ENCODE measurements at regions not wholly inside any gene's neighbourhood (a gene's known extent, or its start where the extent isn't known, plus 50 kb on each side); places are given as distances from the start of the nearest gene placed in this dataset.

DNA sequence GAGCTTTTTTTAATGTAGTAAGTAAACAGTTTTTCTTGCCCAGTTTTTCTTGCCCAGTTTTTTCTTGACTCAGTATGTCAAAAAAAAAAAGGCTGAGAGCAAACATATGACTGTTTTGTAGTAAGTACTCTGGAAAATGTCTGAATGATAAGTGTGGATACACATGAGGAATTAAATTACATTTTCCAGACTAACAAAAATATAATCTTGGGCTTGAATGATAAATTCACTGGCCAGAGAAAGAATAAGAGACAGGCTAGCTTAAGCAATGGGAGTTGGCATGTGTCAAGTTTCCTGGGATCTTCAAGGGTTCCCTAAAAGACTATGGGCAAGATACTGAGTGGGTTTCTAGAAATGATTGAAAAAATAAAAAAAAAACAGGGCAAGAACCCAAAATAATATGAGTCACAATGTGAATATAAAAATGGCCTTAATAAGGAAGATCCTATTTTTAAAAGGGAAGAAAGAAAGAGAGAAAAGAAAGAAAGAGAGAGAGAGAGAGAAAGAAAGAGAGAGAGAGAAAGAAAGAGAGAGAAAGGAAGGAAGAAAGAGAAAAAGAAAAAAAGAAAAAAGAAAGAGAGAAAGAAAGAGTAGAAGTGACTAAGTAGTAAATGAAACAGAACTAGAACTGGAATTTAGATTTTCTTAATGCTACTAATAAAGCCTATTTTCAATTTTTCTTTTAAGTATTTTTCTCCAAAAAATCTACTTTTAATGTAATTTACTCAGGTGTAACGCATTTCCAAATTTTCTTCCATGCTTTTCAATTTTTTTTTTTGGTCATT is 60.2 kb downstream of the TFPI2 start:
- Histone ChIP-seq H3K27ac (no peak overlapping the region), H3K4me1 (replicated peaks in 1 of 2) (no peaks in the 10 kb centered on the region), H3K4me3 (no peak overlapping the region)
- ATAC-seq (replicated peaks in 6 of 8): no peak
- in situ Hi-C loops (cut with MboI; ENCODE audit: low pct_unique_long_range_greater_than_20kb in 2 of 9, low sequenced_read_pairs in 9 of 9, unreplicated experiment in 9 of 9): no loop called here
- whole genome bisulfite sequencing, 10 experiments: 35 to 100% (median 96%) methylated on average over 1 of the region's 1 CpG; no CpG with 5 or more reads in 1 of the 10 experiments

DNA sequence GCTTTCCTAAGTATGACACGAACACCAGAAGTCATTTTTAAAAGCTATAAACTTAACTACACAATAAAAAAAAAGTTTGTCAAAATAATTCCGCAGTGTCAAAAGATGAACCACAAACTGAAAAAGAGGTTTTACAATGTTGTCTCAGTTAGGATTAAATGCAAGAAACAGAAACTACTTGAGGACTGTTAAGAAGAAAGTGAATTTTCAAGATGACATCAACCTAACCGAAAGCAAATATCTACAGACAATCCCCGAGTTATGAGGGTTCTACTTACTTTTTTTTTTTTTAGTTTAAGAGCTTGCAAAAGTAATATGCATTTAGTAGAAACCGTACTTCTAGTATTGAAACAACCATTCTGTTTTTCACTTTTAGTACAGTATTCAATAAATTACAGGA is 62.3 kb downstream of the TFPI2 start:
- H3K27ac ChIP-seq: no peak overlapping the region
- in situ Hi-C loops (cut with MboI; ENCODE audit: low pct_unique_long_range_greater_than_20kb in 2 of 9, low sequenced_read_pairs in 9 of 9, unreplicated experiment in 9 of 9): no loop called here
- ATAC-seq (replicated peaks in 6 of 8): no peak
- 57 to 100% (median 91%) methylated on average over 2 to 5 of the region's 5 CpGs for WGBS, 10 experiments
- no peak overlapping the region for H3K4me3 ChIP-seq
- no peaks in the 10 kb centered on the region for H3K4me1 ChIP-seq (replicated peaks in 1 of 2)

DNA sequence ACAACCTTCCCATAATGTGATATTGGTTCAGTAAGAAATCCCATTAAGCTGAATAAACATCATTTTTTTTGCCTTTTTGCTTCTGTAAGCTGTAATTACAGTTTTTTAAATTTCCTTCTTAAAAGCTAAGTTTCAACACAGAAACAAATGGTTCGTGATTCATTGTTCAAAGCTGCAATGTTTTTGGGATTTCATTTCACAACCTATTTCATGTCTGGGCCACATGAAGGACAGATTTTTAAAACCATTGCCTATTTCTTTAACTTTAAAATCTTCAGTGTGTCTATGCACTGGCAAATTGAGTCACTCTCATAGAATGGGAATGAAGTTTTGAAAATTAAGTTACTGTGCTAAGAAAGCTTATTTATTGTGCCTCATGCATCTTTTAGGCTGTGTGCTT is 66.9 kb downstream of the TFPI2 start:
- Histone ChIP-seq H3K4me3 (no peak overlapping the region), H3K27ac (no peak overlapping the region), H3K4me1 (replicated peaks in 1 of 2) (no peaks in the 10 kb centered on the region)
- in situ Hi-C loops (cut with MboI; ENCODE audit: low pct_unique_long_range_greater_than_20kb in 2 of 9, low sequenced_read_pairs in 9 of 9, unreplicated experiment in 9 of 9): no loop called here
- ATAC-seq (replicated peaks in 6 of 8): no peak
- 67 to 100% (median 100%) methylated on average over 1 of the region's 1 CpG; no CpG with 5 or more reads in 2 of the 10 experiments for WGBS, 10 experiments

DNA sequence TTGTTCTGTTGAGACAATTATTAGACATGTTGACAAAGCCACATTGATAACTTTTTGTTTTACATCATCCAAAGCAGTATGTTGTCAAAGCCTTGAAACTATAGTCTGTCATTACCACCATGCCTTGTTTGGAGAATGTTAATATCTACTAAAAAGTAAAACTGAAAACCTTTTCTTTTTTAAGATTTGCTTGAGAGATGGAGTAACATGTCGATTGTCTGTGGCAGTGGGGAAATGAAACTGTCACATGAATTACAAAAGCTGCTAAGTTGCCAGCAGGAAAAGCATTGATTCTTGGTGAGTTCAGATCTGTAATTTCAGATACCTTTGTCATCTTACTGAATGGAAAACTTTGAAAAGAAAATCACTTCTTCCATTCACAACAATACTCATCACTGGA is 69.1 kb downstream of the TFPI2 start:
- Histone ChIP-seq H3K4me3 (no peak overlapping the region), H3K27ac (no peak overlapping the region), H3K4me1 (replicated peaks in 1 of 2) (no peaks in the 10 kb centered on the region)
- no peak for ATAC-seq (replicated peaks in 6 of 8)
- WGBS, 10 experiments: 0 to 78% (median 22%) methylated on average over 1 of the region's 1 CpG; no CpG with 5 or more reads in 1 of the 10 experiments
- in situ Hi-C loops (cut with MboI; ENCODE audit: low pct_unique_long_range_greater_than_20kb in 2 of 9, low sequenced_read_pairs in 9 of 9, unreplicated experiment in 9 of 9): no loop called here

DNA sequence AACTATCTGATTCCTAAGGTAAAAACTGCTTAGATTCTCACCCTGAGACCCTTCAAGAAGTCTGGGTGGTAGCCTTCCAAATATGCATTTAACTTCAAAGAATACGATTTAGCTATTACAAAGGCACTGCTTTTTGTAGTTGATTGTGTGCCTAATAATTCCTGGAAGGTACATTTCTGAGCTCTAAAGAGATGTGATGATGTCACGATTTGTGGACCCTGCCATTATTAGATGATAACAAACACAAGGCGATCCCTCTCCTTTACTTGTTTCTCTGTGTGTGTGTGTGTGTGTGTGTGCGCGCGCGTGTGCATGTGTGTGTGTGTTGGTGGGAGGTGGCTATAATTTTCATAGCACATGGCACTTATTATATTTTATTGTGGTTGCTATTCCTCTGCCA is 70.9 kb downstream of the TFPI2 start:
- ATAC-seq (replicated peaks in 6 of 8): no peak
- in situ Hi-C loops (cut with MboI; ENCODE audit: low pct_unique_long_range_greater_than_20kb in 2 of 9, low sequenced_read_pairs in 9 of 9, unreplicated experiment in 9 of 9): no loop called here
- Histone ChIP-seq H3K4me3 (no peak overlapping the region), H3K27ac (no peak overlapping the region), H3K4me1 (replicated peaks in 1 of 2) (no peaks in the 10 kb centered on the region)
- 70 to 97% (median 91%) methylated on average over 1 to 6 of the region's 7 CpGs; no CpG with 5 or more reads in 4 of the 10 experiments for WGBS, 10 experiments

DNA sequence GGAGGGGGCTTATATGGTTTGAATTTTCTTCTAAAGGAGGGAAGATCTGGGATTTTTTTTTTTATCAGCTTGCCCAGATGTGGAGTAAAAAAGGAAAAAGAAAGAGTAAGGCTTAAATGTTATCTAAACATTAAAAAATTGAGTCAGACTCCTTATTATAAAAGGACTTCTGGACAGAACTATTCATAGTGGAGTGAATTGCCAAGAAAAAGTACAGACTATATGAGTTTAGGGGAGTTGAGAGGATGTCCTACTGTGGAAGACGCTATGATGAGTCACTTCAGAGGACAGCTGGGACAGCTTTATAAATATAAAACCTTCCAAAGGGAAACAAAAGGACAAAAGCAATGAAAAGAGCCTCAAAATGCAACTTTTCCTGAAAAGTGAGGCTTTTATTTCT is 73.0 kb downstream of the TFPI2 start:
- no peak overlapping the region for H3K27ac ChIP-seq
- H3K4me1 ChIP-seq (replicated peaks in 1 of 2): no peaks in the 10 kb centered on the region
- in situ Hi-C loops (cut with MboI; ENCODE audit: low pct_unique_long_range_greater_than_20kb in 2 of 9, low sequenced_read_pairs in 9 of 9, unreplicated experiment in 9 of 9): no loop called here
- no peak overlapping the region for H3K4me3 ChIP-seq
- ATAC-seq (replicated peaks in 6 of 8): no peak
- WGBS, 10 experiments: 25 to 100% (median 42%) methylated on average over 1 of the region's 1 CpG; no CpG with 5 or more reads in 2 of the 10 experiments

DNA sequence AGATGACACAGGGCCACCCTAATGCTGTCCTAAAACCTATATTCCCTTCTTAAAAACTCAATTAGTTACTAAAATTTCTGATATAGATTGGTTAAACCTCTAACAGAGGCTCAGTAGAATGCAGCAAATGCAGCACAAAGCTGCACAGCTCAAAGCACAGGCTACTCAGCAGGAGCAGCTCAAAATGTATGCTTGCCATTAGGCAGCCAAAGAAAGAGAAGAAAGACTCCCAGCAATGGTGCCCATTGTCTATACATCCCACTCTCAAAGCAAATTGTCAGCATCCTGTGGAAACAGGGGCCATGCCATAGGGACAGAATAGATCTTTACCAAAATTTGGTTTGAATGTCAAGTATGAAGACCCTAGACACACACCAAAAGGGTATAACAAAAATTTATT is 73.5 kb downstream of the TFPI2 start:
- no peak for ATAC-seq (replicated peaks in 6 of 8)
- in situ Hi-C loops (cut with MboI; ENCODE audit: low pct_unique_long_range_greater_than_20kb in 2 of 9, low sequenced_read_pairs in 9 of 9, unreplicated experiment in 9 of 9): no loop called here
- Histone ChIP-seq H3K4me1 (replicated peaks in 1 of 2) (no peaks in the 10 kb centered on the region), H3K27ac (no peak overlapping the region), H3K4me3 (no peak overlapping the region)

DNA sequence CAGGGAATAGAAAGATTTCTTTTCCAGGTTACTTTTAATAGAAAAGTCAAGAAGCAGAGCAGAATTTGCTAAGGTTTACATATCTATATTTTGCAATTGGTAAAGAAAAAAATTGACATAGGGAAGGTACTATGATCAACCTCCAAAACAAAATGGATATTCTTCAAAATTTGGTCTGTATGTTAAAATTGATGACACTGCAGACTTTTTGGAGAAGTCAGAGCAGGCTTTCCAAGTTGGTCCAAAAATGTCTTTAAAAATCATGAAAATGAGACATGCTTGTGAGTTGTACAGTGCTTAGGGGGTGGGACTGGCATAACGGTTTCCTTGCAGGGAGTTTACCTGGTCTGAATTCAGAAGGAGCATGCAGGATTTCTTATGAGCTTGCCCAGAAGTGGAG is 77.0 kb downstream of the TFPI2 start:
- Histone ChIP-seq H3K4me1 (replicated peaks in 1 of 2) (no peaks in the 10 kb centered on the region), H3K27ac (no peak overlapping the region), H3K4me3 (no peak overlapping the region)
- ATAC-seq (replicated peaks in 6 of 8): no peak
- in situ Hi-C loops (cut with MboI; ENCODE audit: low pct_unique_long_range_greater_than_20kb in 2 of 9, low sequenced_read_pairs in 9 of 9, unreplicated experiment in 9 of 9): no loop called here
- 50 to 100% (median 80%) methylated on average over 1 of the region's 1 CpG; no CpG with 5 or more reads in 5 of the 10 experiments for WGBS, 10 experiments

DNA sequence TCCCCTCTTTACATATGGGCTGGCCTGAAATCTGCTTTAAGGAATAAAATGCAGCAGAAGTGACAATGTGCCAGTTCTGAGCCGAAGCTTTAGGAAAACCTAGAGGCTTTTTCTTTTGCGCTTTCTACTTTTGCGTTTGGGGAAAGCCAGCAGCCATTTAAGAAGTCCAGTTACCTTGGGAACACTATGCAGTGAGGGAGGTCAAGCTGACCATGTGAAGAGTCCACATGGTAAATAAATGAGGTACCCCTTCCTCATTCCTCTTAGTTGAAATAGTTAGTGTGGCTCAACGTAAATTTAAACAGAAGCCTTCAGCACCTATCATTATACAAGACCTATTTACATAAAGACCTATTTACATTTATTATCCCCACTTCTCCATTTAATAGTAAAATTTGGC is 78.5 kb downstream of the TFPI2 start:
- no peak for ATAC-seq (replicated peaks in 6 of 8)
- in situ Hi-C loops (cut with MboI; ENCODE audit: low pct_unique_long_range_greater_than_20kb in 2 of 9, low sequenced_read_pairs in 9 of 9, unreplicated experiment in 9 of 9): no loop called here
- WGBS, 10 experiments: 50 to 97% (median 84%) methylated on average over 1 to 4 of the region's 4 CpGs; no CpG with 5 or more reads in 2 of the 10 experiments
- Histone ChIP-seq H3K4me3 (no peak overlapping the region), H3K4me1 (replicated peaks in 1 of 2) (no peaks in the 10 kb centered on the region), H3K27ac (no peak overlapping the region)

DNA sequence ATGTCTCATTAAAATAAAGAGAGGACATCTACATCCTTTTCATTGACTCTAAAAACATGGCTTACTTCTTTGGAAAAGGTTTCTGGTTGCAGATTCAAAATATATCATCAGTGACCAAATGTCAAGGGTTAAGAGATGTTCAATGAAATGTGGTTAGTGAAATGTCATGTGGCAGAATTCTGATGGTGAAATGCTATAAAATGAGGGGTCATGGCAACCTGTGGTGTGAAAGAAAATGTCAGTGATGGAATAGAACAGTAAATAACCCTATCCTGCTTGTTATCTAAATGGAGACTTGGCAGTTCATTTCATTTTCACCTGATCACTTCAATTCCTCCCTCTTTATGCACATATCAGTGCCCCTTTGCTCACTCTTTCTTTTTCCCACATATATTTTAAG is 79.4 kb downstream of the TFPI2 start:
- no peak for ATAC-seq (replicated peaks in 6 of 8)
- no peak overlapping the region for H3K27ac ChIP-seq
- no peak overlapping the region for H3K4me3 ChIP-seq
- no peaks in the 10 kb centered on the region for H3K4me1 ChIP-seq (replicated peaks in 1 of 2)
- in situ Hi-C loops (cut with MboI; ENCODE audit: low pct_unique_long_range_greater_than_20kb in 2 of 9, low sequenced_read_pairs in 9 of 9, unreplicated experiment in 9 of 9): no loop called here

DNA sequence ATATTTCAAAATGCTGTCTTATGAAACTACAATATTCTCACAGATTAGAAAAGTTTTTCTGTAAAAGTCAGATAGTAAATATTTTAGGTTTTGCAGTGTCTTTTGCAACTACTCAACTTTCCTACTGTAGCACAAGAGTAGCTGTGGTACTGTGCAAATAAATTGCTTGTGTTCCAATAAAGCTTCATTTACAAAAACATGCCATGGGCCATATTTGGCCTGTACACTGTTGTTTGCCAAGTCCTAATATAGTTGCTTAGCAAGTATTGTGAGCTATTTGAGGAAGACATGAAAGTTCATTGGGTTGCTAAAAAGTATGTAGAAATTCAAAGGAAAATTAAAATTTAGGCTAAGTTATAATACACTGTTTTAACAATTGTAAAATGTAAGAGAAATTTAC is 80.0 kb downstream of the TFPI2 start:
- Histone ChIP-seq H3K4me1 (replicated peaks in 1 of 2) (no peaks in the 10 kb centered on the region), H3K27ac (no peak overlapping the region), H3K4me3 (no peak overlapping the region)
- in situ Hi-C loops (cut with MboI; ENCODE audit: low pct_unique_long_range_greater_than_20kb in 2 of 9, low sequenced_read_pairs in 9 of 9, unreplicated experiment in 9 of 9): no loop called here
- ATAC-seq (replicated peaks in 6 of 8): peak in 4 of 8 experiments; percentile 28 to 65 (median 36)

DNA sequence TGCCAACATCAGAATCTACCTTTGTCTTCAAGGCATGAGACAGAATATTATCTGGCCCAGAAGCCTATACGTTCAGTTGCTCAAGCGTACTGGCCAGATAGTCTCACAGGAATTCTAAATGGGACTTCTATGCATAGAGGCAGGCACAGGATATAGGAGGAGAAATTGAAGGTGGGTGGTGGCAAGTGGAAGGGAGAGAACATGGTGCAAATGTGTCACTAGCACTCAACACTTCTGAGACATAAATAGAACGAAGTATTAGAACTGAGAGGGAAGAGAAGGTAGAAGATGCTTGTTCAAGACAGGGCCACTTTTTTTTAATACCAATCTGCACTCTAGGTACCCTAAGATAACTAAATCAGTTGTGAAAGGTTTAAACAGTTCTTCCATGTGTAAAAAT is 85.8 kb downstream of the TFPI2 start:
- 38 to 100% (median 91%) methylated on average over 1 to 3 of the region's 3 CpGs; no CpG with 5 or more reads in 2 of the 10 experiments for WGBS, 10 experiments
- Histone ChIP-seq H3K4me1 (replicated peaks in 1 of 2) (no peaks in the 10 kb centered on the region), H3K4me3 (no peak overlapping the region), H3K27ac (no peak overlapping the region)
- ATAC-seq (replicated peaks in 6 of 8): no peak
- in situ Hi-C loops (cut with MboI; ENCODE audit: low pct_unique_long_range_greater_than_20kb in 2 of 9, low sequenced_read_pairs in 9 of 9, unreplicated experiment in 9 of 9): no loop called here

DNA sequence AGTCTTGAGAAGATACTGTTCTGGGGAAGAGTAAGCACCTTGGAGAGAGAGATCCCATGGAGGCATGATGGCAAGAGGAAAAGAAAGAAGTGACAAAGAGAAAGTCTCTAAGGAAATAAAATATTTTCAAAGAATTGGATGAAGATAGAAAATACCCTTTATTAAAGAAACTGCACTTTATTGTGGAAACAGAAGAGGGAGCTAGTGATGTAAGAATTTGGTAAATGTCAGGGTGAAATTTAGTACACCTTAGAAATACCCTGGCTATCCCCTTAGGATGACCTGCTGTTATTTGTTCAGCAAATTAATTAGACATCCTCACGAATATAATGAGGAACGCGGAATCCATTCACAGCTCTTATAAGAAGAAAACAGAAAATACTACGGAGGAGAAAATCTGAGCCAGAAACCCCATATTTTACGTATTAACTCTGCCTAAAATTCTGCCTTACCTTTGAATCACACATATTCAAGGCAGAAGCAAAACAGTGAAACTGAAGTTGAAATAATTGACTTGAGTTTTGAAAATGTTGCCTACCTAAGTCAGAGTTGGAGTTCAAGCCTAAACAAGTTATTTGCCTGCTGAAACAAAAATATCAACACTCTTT is 90.7 kb downstream of the TFPI2 start:
- H3K4me3 ChIP-seq: no peak overlapping the region
- H3K4me1 ChIP-seq (replicated peaks in 1 of 2): no peaks in the 10 kb centered on the region
- ATAC-seq (replicated peaks in 6 of 8): peak in 3 of 8 experiments; percentile 29 to 51 (median 49)
- 32 to 90% (median 67%) methylated on average over 2 to 5 of the region's 5 CpGs for WGBS, 10 experiments
- H3K27ac ChIP-seq: no peak overlapping the region
- in situ Hi-C loops (cut with MboI; ENCODE audit: low pct_unique_long_range_greater_than_20kb in 2 of 9, low sequenced_read_pairs in 9 of 9, unreplicated experiment in 9 of 9): loop anchor here in 1 of 9 experiments (25.0 kb wide), 1 partner anchor 287 kb away; no protein-coding TSS in a partner anchor

All from motor neuron (in vitro differentiated cells).